ENCODE measurements at regions not wholly inside any gene's neighbourhood (a gene's known extent, or its start where the extent isn't known, plus 50 kb on each side); places are given as distances from the start of the nearest gene placed in this dataset.

DNA sequence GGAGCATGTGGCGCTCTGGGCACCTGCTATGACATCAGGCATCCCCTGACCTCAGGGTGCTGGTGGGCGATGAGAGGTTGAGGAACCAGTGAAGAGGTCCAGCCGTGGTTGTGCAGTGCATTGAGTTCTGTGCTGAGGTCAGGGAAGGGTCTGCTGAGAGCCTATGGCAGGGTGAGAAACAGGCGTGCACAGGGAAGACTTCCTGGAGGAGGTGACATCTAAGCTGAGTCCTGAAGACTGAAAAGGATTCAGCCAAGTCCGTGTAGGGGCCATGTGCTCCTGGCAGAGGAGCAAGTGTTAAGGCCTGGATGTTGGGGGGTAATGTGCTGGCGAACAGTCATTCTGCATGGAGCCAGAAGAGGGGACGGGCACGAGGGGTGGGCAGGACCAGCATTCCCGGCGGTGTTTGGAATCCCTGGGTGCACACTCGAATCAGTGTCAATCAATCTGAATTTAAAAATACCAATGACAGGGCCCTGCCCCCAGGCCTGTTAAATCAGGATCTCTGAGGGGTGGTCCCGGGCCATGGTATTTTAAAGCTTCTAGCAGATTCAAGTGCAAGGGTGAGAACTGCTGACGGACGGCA is 65.8 kb upstream of the CIBAR2 start:
- TF ChIP-seq, protein P1, sequence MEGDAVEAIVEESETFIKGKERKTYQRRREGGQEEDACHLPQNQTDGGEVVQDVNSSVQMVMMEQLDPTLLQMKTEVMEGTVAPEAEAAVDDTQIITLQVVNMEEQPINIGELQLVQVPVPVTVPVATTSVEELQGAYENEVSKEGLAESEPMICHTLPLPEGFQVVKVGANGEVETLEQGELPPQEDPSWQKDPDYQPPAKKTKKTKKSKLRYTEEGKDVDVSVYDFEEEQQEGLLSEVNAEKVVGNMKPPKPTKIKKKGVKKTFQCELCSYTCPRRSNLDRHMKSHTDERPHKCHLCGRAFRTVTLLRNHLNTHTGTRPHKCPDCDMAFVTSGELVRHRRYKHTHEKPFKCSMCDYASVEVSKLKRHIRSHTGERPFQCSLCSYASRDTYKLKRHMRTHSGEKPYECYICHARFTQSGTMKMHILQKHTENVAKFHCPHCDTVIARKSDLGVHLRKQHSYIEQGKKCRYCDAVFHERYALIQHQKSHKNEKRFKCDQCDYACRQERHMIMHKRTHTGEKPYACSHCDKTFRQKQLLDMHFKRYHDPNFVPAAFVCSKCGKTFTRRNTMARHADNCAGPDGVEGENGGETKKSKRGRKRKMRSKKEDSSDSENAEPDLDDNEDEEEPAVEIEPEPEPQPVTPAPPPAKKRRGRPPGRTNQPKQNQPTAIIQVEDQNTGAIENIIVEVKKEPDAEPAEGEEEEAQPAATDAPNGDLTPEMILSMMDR (conservative IDR thresholded peaks at IDR 0.05; ENCODE audit: low read length) = no peak
- no peak for TF ChIP-seq EZH2phosphoT487 (IDR thresholded peaks at IDR 0.05; ENCODE audit: borderline replicate concordance)

Measured in Loucy (cell line).